H9 (cell line): ENCODE measurements at regions not wholly inside any gene's neighbourhood (a gene's known extent, or its start where the extent isn't known, plus 50 kb on each side); places are given as distances from the start of the nearest gene placed in this dataset.

ENCODE experiments used
- DNase-seq: peaks from one replicate; pipeline ENCODE4 v3.0.0-alpha.2; 2017
- H2AFZ ChIP-seq: one replicate; pipeline ENCODE4 v1.6.1; 2013; ENCODE audit warnings: mild to moderate bottlenecking, low read length, control low read depth, moderate library complexity
- H2AK5ac ChIP-seq: 2 replicates; pipeline ENCODE4 v1.6.1; 2013; ENCODE audit warnings: low read length, control low read depth, mixed read lengths; ENCODE audit not compliant: insufficient read length
- H2BK120ac ChIP-seq: one replicate; pipeline ENCODE4 v1.6.1; 2013; ENCODE audit warnings: low read depth, mild to moderate bottlenecking, low read length, control low read depth, inconsistent platforms; ENCODE audit not compliant: poor library complexity, severe bottlenecking
- H2BK12ac ChIP-seq: 2 replicates; pipeline ENCODE4 v1.6.1; 2013; ENCODE audit warnings: low read length, control low read depth, mixed read lengths, low read depth; ENCODE audit not compliant: insufficient read length
- H2BK15ac ChIP-seq: 2 replicates; pipeline ENCODE4 v1.6.1; 2013; ENCODE audit warnings: low read depth, low read length, control low read depth
- H2BK20ac ChIP-seq: one replicate; pipeline ENCODE4 v1.6.1; 2013; ENCODE audit warnings: low read depth, mild to moderate bottlenecking, low read length, control low read depth, inconsistent platforms; ENCODE audit not compliant: poor library complexity, severe bottlenecking
- H2BK5ac ChIP-seq: 2 replicates; pipeline ENCODE4 v1.6.1; 2013; ENCODE audit warnings: low read length, control low read depth, mixed read lengths; ENCODE audit not compliant: insufficient read length
- H3K14ac ChIP-seq: 2 replicates; pipeline ENCODE4 v1.6.1; 2013; ENCODE audit warnings: low read length, control low read depth; ENCODE audit not compliant: insufficient read depth
- H3K18ac ChIP-seq: 2 replicates; pipeline ENCODE4 v1.6.1; 2013; ENCODE audit warnings: low read depth, mild to moderate bottlenecking, mixed read lengths, low read length, control low read depth; ENCODE audit not compliant: insufficient read length
- H3K23ac ChIP-seq: 2 replicates; pipeline ENCODE4 v1.6.1; 2013; ENCODE audit warnings: low read length, control low read depth, mixed read lengths, low read depth; ENCODE audit not compliant: insufficient read length
- H3K23me2 ChIP-seq: 2 replicates; pipeline ENCODE4 v1.6.1; 2013; ENCODE audit warnings: low read depth, mild to moderate bottlenecking, mixed read lengths, low read length, control low read depth; ENCODE audit not compliant: insufficient read length, poor library complexity, severe bottlenecking
- H3K27ac ChIP-seq: 2 replicates; pipeline ENCODE4 v1.5.1; 2013; ENCODE audit warnings: low read length, control low read depth, mixed read lengths, low read depth; ENCODE audit not compliant: insufficient read length
- H3K27me3 ChIP-seq: 2 replicates; pipeline ENCODE4 v1.6.1; 2013; ENCODE audit warnings: low read length, control low read depth, inconsistent platforms; ENCODE audit not compliant: insufficient read depth
- H3K4ac ChIP-seq: 2 replicates; pipeline ENCODE4 v1.6.1; 2013; ENCODE audit warnings: low read depth, mild to moderate bottlenecking, control low read depth, inconsistent platforms, low read length, moderate library complexity
- H3K4me1 ChIP-seq: 2 replicates; pipeline ENCODE4 v1.6.1; 2013; ENCODE audit warnings: low read length, control low read depth, inconsistent platforms; ENCODE audit not compliant: insufficient read depth
- H3K4me2 ChIP-seq: 2 replicates; pipeline ENCODE4 v1.6.1; 2013; ENCODE audit warnings: low read length, control low read depth, mixed read lengths; ENCODE audit not compliant: insufficient read length, insufficient read depth
- H3K56ac ChIP-seq: 2 replicates; pipeline ENCODE4 v1.6.1; 2013; ENCODE audit warnings: low read depth, mild to moderate bottlenecking, mixed read lengths, low read length, control low read depth; ENCODE audit not compliant: insufficient read length
- H3K79me1 ChIP-seq: 2 replicates; pipeline ENCODE4 v1.6.1; 2013; ENCODE audit warnings: low read depth, mild to moderate bottlenecking, moderate library complexity, low read length, control low read depth, inconsistent platforms; ENCODE audit not compliant: insufficient read depth, poor library complexity, severe bottlenecking
- H3K79me2 ChIP-seq: 2 replicates; pipeline ENCODE4 v1.6.1; 2013; ENCODE audit warnings: low read length, control low read depth, inconsistent platforms; ENCODE audit not compliant: insufficient read depth
- H3K9ac ChIP-seq: 2 replicates; pipeline ENCODE4 v1.6.1; 2013; ENCODE audit warnings: low read length, control low read depth, mixed read lengths; ENCODE audit not compliant: insufficient read length; ENCODE audit errors: extremely low read depth
- H3K9me3 ChIP-seq: one replicate; pipeline ENCODE4 v1.6.1; 2013; ENCODE audit warnings: low read depth, low read length, inconsistent platforms; ENCODE audit not compliant: control insufficient read depth
- H3T11ph ChIP-seq: one replicate; pipeline ENCODE4 v1.6.1; 2013; ENCODE audit warnings: mild to moderate bottlenecking, low read length, control low read depth, inconsistent platforms
- H4K20me1 ChIP-seq: one replicate; pipeline ENCODE4 v1.6.1; 2013; ENCODE audit not compliant: control insufficient read depth, insufficient read length, insufficient read depth
- H4K5ac ChIP-seq: 2 replicates; pipeline ENCODE4 v1.6.1; 2013; ENCODE audit warnings: low read depth, mild to moderate bottlenecking, mixed read lengths, low read length, control low read depth; ENCODE audit not compliant: insufficient read length
- H4K8ac ChIP-seq: replicated peaks from 2 replicates; pipeline ENCODE4 v1.6.1; 2013; ENCODE audit warnings: low read length, control low read depth, mixed read lengths, low read depth; ENCODE audit not compliant: insufficient read length
- H4K91ac ChIP-seq: 2 replicates; pipeline ENCODE4 v1.6.1; 2013; ENCODE audit warnings: low read depth, mild to moderate bottlenecking, moderate library complexity, mixed read lengths, low read length, control low read depth; ENCODE audit not compliant: insufficient read length
- H3K27ac Mint-ChIP-seq, 3 experiments: 2 replicates in 2 of 3; 3 replicates in 1 of 3; pipeline ENCODE4 v1.8.0; 2020 to 2021; ENCODE audit warnings: mixed read lengths in 3 of 3, mild to moderate bottlenecking in 1 of 3, moderate library complexity in 1 of 3
- H3K27me3 Mint-ChIP-seq: 2 replicates; pipeline ENCODE4 v1.8.0; 2021; ENCODE audit warnings: low read depth, mild to moderate bottlenecking, moderate library complexity, mixed read lengths
- H3K36me3 Mint-ChIP-seq, 3 experiments: 2 replicates in 2 of 3; 3 replicates in 1 of 3; pipeline ENCODE4 v1.8.0; 2020 to 2021; ENCODE audit warnings: low read depth in 3 of 3, mixed read lengths in 3 of 3; ENCODE audit not compliant: insufficient read depth in 1 of 3
- H3K4me1 Mint-ChIP-seq, 2 experiments: 2 replicates each; pipeline ENCODE4 v1.8.0; 2020; ENCODE audit warnings: mixed read lengths in 2 of 2
- H3K4me3 Mint-ChIP-seq, 2 experiments: 2 replicates in 1 of 2; 3 replicates in 1 of 2; pipeline ENCODE4 v1.8.0; 2020 to 2021; ENCODE audit warnings: mild to moderate bottlenecking in 2 of 2, mixed read lengths in 2 of 2, moderate library complexity in 1 of 2
- H3K9me3 Mint-ChIP-seq, 2 experiments: 2 replicates in 1 of 2; 3 replicates in 1 of 2; pipeline ENCODE4 v1.8.0; 2020; ENCODE audit warnings: mild to moderate bottlenecking in 2 of 2, mixed read lengths in 2 of 2, moderate library complexity in 1 of 2
- CTCF ChIP-seq: fragments of 200-600 bp; sonication (generic); conservative IDR thresholded peaks from 3 replicates; pipeline ENCODE4 v1.8.0; 2021; ENCODE audit warnings: antibody characterized with exemption, mild to moderate bottlenecking

- no peaks in the 10 kb centered on the region for H3K27me3 Mint-ChIP-seq
- H3K4me1 ChIP-seq: no peaks in the 10 kb centered on the region
Observed at GRCh38 chr2:80748592-80748991, 444.0 kb upstream of the LRRTM1 start.

More at GRCh38 chr2:80748592-80748991, 444.0 kb upstream of the LRRTM1 start:
- no peak overlapping the region for H3K9ac ChIP-seq
- no peak for DNase-seq
- Mint-ChIP-seq H3K36me3 (no peaks in the 10 kb centered on the region), H3K9me3 (no peaks in the 10 kb centered on the region), H3K4me1 (no peaks in the 10 kb centered on the region), H3K4me3 (no peak overlapping the region), H3K27ac (no peak overlapping the region)
- H4K5ac ChIP-seq: no peak overlapping the region
- H3K27ac ChIP-seq: no peak overlapping the region
- H2BK5ac ChIP-seq: no peak overlapping the region
- H3K14ac ChIP-seq: no peak overlapping the region
- H3K4me2 ChIP-seq: no peak overlapping the region
- no peak overlapping the region for H2AFZ ChIP-seq
- H3K56ac ChIP-seq: no peak overlapping the region
- no peaks in the 10 kb centered on the region for H4K20me1 ChIP-seq
- no peak overlapping the region for H2AK5ac ChIP-seq
- TF ChIP-seq CTCF: no peak
- H2BK120ac ChIP-seq: no peak overlapping the region
- H3K79me1 ChIP-seq: no peaks in the 10 kb centered on the region
- H3K23ac ChIP-seq: no peak overlapping the region
- no peaks in the 10 kb centered on the region for H3K23me2 ChIP-seq
- no peak overlapping the region for H3T11ph ChIP-seq
- H3K27me3 ChIP-seq: no peaks in the 10 kb centered on the region
- no peak overlapping the region for H3K18ac ChIP-seq
- H3K9me3 ChIP-seq: no peaks in the 10 kb centered on the region
- no peak overlapping the region for H4K91ac ChIP-seq
- no peak overlapping the region for H2BK20ac ChIP-seq
- no peak overlapping the region for H4K8ac ChIP-seq
- no peak overlapping the region for H3K4ac ChIP-seq
- H3K79me2 ChIP-seq: no peaks in the 10 kb centered on the region
- H2BK12ac ChIP-seq: no peak overlapping the region
- H2BK15ac ChIP-seq: no peak overlapping the region
